GM12878 (cell line): ENCODE measurements at regions not wholly inside any gene's neighbourhood (a gene's known extent, or its start where the extent isn't known, plus 50 kb on each side); places are given as distances from the start of the nearest gene placed in this dataset.

Experiments
- ATAC-seq: fragments of 200-7000 bp; cut with Tn5 transposase; 3 replicates; pipeline ENCODE4 v1.9.1; 2020; ENCODE audit warnings: mild to moderate bottlenecking, moderate library complexity
- BruUV-seq: library from RNA; stranded (reverse); fragments of 400-500 nt; replicated peaks from 2 replicates; lab custom pipeline; 2021; lab: Mats Ljungman, UMichigan
- CTCF ChIA-PET: fragments of 300-600 bp; sonication (Branson Sonifier 250); formaldehyde crosslinking; extraction: SDS; loops from one replicate; lab custom pipeline; 2021; ENCODE audit warnings: inconsistent platforms; lab: Yijun Ruan, JAX
- POLR2A ChIA-PET: fragments of 350-600 bp; formaldehyde crosslinking; extraction: SDS; loops from one replicate; lab custom pipeline; 2021; ENCODE audit warnings: inconsistent platforms; lab: Charles Lee
- RAD21 ChIA-PET: fragments of 300-600 bp; sonication (Branson Sonifier 250); formaldehyde crosslinking; loops from one replicate; lab custom pipeline; 2023; ENCODE audit warnings: antibody characterized with exemption; ENCODE audit not compliant: unreplicated experiment; lab: Charles Lee
- SMC1A ChIA-PET: fragments of 300-600 bp; sonication (Branson Sonifier 250); formaldehyde crosslinking; loops from one replicate; lab custom pipeline; 2023; ENCODE audit not compliant: unreplicated experiment, uncharacterized antibody; lab: Charles Lee
- DNase-seq: peaks from one replicate; pipeline ENCODE4 v3.0.0-alpha.2; 2011; ENCODE audit warnings: low read depth, low spot score
- FAIRE-seq: peaks from 3 replicates; lab custom pipeline; 2011; peaks lifted over from hg19 to GRCh38; lab: Jason Lieb, UNC
- H2AFZ ChIP-seq: 2 replicates; pipeline ENCODE4 v1.6.0; 2011; ENCODE audit warnings: low read depth, low read length, control low read depth; ENCODE audit not compliant: control insufficient read depth
- H3K27ac ChIP-seq: 2 replicates; pipeline ENCODE4 v1.5.1; 2011; ENCODE audit warnings: control low read depth; ENCODE audit not compliant: control insufficient read depth, insufficient read depth
- H3K27me3 ChIP-seq, 2 experiments: replicated peaks in 1 of 2; 2 replicates each; pipeline versions ENCODE4 v1.6.0 to v1.6.1; 2011; ENCODE audit warnings: low read length in 1 of 2; ENCODE audit not compliant: control insufficient read depth in 2 of 2, insufficient read depth in 2 of 2
- H3K36me3 ChIP-seq, 2 experiments: 2 replicates each; pipeline ENCODE4 v1.5.1; 2011; ENCODE audit warnings: low read length in 1 of 2; ENCODE audit not compliant: control insufficient read depth in 2 of 2, insufficient read depth in 2 of 2
- H3K4me1 ChIP-seq: 2 replicates; pipeline ENCODE4 v1.6.1; 2011; ENCODE audit warnings: mild to moderate bottlenecking, low read length, moderate library complexity, mixed read lengths; ENCODE audit not compliant: control insufficient read depth, insufficient read depth
- H3K4me2 ChIP-seq: 2 replicates; pipeline ENCODE4 v1.6.0; 2011; ENCODE audit warnings: control low read depth; ENCODE audit not compliant: control insufficient read depth, insufficient read depth
- H3K4me3 ChIP-seq: fragments of 200-600 bp; sonication (generic); 2 replicates; pipeline ENCODE4 v1.5.1; 2016
- H3K79me2 ChIP-seq: 2 replicates; pipeline ENCODE4 v1.6.0; 2011; ENCODE audit warnings: low read length; ENCODE audit not compliant: control insufficient read depth, insufficient read depth
- H3K9ac ChIP-seq: 2 replicates; pipeline ENCODE4 v1.8.0; 2011; ENCODE audit warnings: low read length, control low read depth, mixed read lengths; ENCODE audit not compliant: control insufficient read depth, insufficient read depth
- H3K9me3 ChIP-seq: replicated peaks from 3 replicates; pipeline ENCODE4 v1.5.1; 2011; ENCODE audit warnings: mild to moderate bottlenecking, low read length; ENCODE audit not compliant: control insufficient read depth, insufficient read depth
- H4K20me1 ChIP-seq: 2 replicates; pipeline ENCODE4 v1.6.0; 2011; ENCODE audit not compliant: control insufficient read depth, insufficient read depth
- BCL11A ChIP-seq: IDR thresholded peaks from 2 replicates; pipeline ENCODE4 v1.6.1; 2011; ENCODE audit warnings: low read depth, low read length
- E4F1 ChIP-seq: fragments of 450-650 bp; IDR thresholded peaks from 2 replicates; pipeline ENCODE4 v1.6.1; 2018; ENCODE audit warnings: borderline replicate concordance, mild to moderate bottlenecking; ENCODE audit not compliant: partially characterized antibody
- ELK1 ChIP-seq: IDR thresholded peaks from 2 replicates; pipeline ENCODE4 v1.6.1; 2012; ENCODE audit warnings: low read depth, low read length, improper control_type of control experiment
- GABPA ChIP-seq: IDR thresholded peaks from 2 replicates; pipeline ENCODE4 v1.6.1; 2014; ENCODE audit warnings: antibody characterized with exemption, low read depth, mild to moderate bottlenecking, inconsistent platforms
- HDAC6 ChIP-seq: fragments of 200-600 bp; sonication (generic); IDR thresholded peaks from one replicate; pipeline ENCODE4 v1.8.0; 2017; ENCODE audit warnings: antibody characterized with exemption; ENCODE audit not compliant: unreplicated experiment
- JUND ChIP-seq: IDR thresholded peaks from 2 replicates; pipeline ENCODE4 v1.6.1; 2012; ENCODE audit warnings: low read depth, mild to moderate bottlenecking, low read length, improper control_type of control experiment, moderate library complexity
- NRF1 ChIP-seq: conservative IDR thresholded peaks from 2 replicates; pipeline ENCODE4 v1.6.1; 2011; ENCODE audit warnings: mild to moderate bottlenecking, low read depth, low read length, improper control_type of control experiment
- PAX5 ChIP-seq: IDR thresholded peaks from 2 replicates; pipeline ENCODE4 v1.6.1; 2011; ENCODE audit warnings: low read depth, low read length, borderline replicate concordance
- SIX5 ChIP-seq: IDR thresholded peaks from 2 replicates; pipeline ENCODE4 v1.6.1; 2011; ENCODE audit warnings: mild to moderate bottlenecking, low read depth, low read length, moderate library complexity; ENCODE audit not compliant: severe bottlenecking
- TAF1 ChIP-seq: IDR thresholded peaks from 2 replicates; pipeline ENCODE4 v1.6.1; 2011; ENCODE audit warnings: mild to moderate bottlenecking, low read depth, low read length, borderline replicate concordance
- ZBED1 ChIP-seq: IDR thresholded peaks from 2 replicates; pipeline ENCODE4 v1.6.1; 2016; ENCODE audit warnings: borderline replicate concordance
- WGBS: methylation state at CpG from one replicate; pipeline ENCODE4 v1.1.6; 2016; ENCODE audit warnings: low lambda C conversion rate; ENCODE audit not compliant: insufficient replicate concordance, insufficient coverage; ENCODE audit errors: missing lambda C conversion rate; 5-methylcytosine and 5-hydroxymethylcytosine counted together
- in situ Hi-C: fragments of 300-500 bp; cut with MboI; formaldehyde crosslinking; loops from 9 replicates; pipeline ENCODE4 v1.14.3; 2018; ENCODE audit warnings: mixed read lengths
- intact Hi-C: fragments of 100-400 bp; cut with micrococcal nuclease; formaldehyde crosslinking; loops from one replicate; pipeline ENCODE4 v1.14.2; 2022; ENCODE audit not compliant: unreplicated experiment

DNA sequence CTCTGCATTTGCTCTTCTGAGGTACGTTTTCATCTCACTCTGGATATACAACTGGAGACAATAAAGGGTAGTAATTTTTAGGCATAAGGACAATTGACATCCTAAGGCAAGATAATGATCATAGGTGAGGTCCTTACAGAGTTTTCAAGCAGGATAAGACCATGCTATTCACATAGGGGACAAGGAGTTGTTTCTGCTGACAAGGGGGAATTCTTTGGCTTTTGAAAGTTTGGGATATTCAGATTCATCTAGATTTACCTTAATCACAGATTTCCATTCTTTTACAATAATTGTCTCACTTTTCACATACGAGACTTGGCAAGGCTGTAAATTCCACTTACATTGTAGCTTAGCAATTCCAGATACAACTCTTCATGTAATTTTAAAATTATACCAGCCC lies 256.2 kb downstream of the AASDHPPT start:
- no peak overlapping the region for H2AFZ ChIP-seq
- H4K20me1 ChIP-seq: no peaks in the 10 kb centered on the region
- RAD21 ChIA-PET: no interaction called here
- POLR2A ChIA-PET: no interaction called here
- WGBS: 3% methylated on average over 2 of the region's 2 CpGs
- H3K27me3 ChIP-seq: no peaks in the 10 kb centered on the region
- TF ChIP-seq PAX5 (no peak), JUND (no peak), HDAC6 (no peak), GABPA (no peak), ELK1 (no peak)
- FAIRE-seq: no peak
- H3K27ac ChIP-seq: no peak overlapping the region
- H3K9ac ChIP-seq: no peak overlapping the region
- no peaks in the 10 kb centered on the region for H3K36me3 ChIP-seq
- DNase-seq: no peak
- in situ Hi-C loops: no loop called here
- no peak overlapping the region for H3K4me2 ChIP-seq
- no peak overlapping the region for H3K4me3 ChIP-seq
- H3K79me2 ChIP-seq: no peaks in the 10 kb centered on the region
- CTCF ChIA-PET: interaction anchor here (2.3 kb wide), 1 partner anchor 14 kb away, joined by 12 read pairs; no protein-coding TSS in a partner anchor
- H3K9me3 ChIP-seq: no peaks in the 10 kb centered on the region
- no peaks in the 10 kb centered on the region for H3K4me1 ChIP-seq
- no peak for ATAC-seq
- intact Hi-C loops: no loop called here
- SMC1A ChIA-PET: interaction anchor here (1.3 kb wide), 1 partner anchor 14 kb away, joined by 3 read pairs; no protein-coding TSS in a partner anchor
- BruUV-seq: no TSS peak

DNA sequence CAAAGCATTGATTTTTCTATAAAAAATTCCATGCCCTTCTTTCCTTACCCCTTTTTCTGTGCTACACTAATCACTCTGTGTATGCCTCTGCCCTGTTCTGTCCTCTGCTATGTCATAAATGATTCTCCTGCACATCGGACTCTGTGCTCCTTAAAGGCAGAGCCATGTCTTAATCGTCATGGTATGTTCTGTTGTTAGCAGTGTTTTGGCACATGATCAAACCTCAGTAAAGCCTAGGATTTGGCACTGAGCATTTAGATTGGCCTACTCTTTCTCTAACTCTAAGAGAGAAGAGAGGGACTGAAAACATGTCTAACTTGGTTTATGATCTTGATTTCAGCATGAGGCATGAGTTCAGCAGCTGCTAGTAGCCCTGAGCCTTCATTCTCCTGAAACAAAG lies 266.9 kb downstream of the AASDHPPT start:
- Histone ChIP-seq H4K20me1 (no peaks in the 10 kb centered on the region), H3K27ac (no peak overlapping the region), H3K4me3 (no peak overlapping the region), H3K36me3 (no peaks in the 10 kb centered on the region), H3K27me3 (no peaks in the 10 kb centered on the region), H2AFZ (no peak overlapping the region), H3K4me2 (no peak overlapping the region), H3K4me1 (no peaks in the 10 kb centered on the region), H3K9ac (no peak overlapping the region), H3K9me3 (no peaks in the 10 kb centered on the region), H3K79me2 (no peaks in the 10 kb centered on the region)
- no peak for FAIRE-seq
- no TSS peak for BruUV-seq
- TF ChIP-seq E4F1 (no peak), SIX5 (no peak), GABPA (no peak), TAF1 (no peak), BCL11A (no peak), ZBED1 (no peak), NRF1 (no peak)
- ChIA-PET CTCF (no interaction called here), SMC1A (no interaction called here), RAD21 (no interaction called here), POLR2A (no interaction called here)
- whole genome bisulfite sequencing: 0% methylated on average over 2 of the region's 2 CpGs
- intact Hi-C loops (no loop called here), in situ Hi-C loops (no loop called here)
- no peak for DNase-seq
- no peak for ATAC-seq
